GM12872 (cell line): ENCODE measurements at regions not wholly inside any gene's neighbourhood (a gene's known extent, or its start where the extent isn't known, plus 50 kb on each side); places are given as distances from the start of the nearest gene placed in this dataset.

Source experiments
- CTCF ChIP-seq: IDR thresholded peaks from 3 replicates; pipeline ENCODE4 v1.5.1; 2011; ENCODE audit warnings: low read depth, mild to moderate bottlenecking, low read length, moderate library complexity; ENCODE audit not compliant: insufficient read depth

GRCh38 chr5:86118542-86118941 is 499.2 kb upstream of the COX7C start:
- no peak for TF ChIP-seq CTCF

DNA sequence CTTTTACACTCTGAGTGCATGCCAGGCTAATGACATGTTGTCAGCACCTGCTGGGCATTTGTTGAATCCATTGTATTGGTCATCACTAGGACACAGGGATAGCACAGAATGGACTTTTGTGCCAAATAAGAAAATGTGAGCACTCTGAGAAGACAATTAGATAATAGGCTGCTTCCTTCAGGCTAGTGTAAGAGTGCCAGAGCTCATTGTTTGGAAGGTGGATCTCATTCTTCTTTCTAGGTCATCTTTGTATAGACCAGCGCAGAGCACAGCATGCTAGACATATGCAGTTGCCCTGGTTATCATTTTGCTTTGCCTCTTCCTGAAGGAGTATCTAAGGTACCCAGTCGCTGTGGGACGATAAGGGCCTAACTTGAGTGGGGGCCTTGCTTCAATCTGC is 493.4 kb upstream of the COX7C start:
- no peak for TF ChIP-seq CTCF

GRCh38 chr5:86125731-86126601 is 491.8 kb upstream of the COX7C start:
- TF ChIP-seq CTCF: no peak

- no peak for TF ChIP-seq CTCF
Observed at GRCh38 chr5:86127696-86128095, 490.0 kb upstream of the COX7C start.

DNA sequence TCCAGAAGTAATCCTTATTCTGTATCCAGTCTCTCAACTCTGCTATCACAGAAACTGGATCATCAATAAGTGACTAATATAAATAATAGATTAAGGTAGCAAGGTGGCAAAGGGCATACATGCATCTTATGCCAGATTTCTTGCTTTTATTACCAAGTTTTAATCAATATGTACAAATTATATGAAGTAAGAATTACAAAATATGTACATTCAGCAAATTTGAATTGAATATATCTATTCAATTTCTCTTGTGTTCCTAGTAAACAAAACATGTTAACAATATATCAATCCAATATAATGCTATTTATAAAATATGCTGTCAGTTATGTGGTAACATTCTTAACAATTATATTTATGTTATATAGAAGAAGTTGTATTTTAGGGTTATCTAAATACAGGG is 488.7 kb upstream of the COX7C start:
- TF ChIP-seq CTCF: no peak

DNA sequence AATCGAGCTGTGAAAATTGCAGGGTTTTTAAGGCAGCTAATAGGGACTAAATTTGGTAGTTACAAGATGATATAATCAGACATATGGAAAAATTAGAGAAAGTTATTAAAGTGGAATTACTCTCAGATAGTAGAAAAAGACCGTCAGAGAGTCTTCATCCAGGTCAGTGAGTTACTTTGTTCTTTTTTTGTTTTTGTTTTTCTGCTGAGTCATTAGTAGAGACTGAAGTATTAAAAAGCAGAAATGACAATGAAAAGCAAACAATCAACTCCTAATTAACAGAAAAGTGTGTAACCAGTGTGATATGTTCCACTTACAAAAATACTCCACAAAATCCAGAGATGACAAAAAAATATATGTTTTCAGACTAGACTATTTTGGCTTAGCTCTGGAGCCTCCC is 480.4 kb upstream of the COX7C start:
- no peak for TF ChIP-seq CTCF

GRCh38 chr5:86143837-86144236 is 473.9 kb upstream of the COX7C start:
- TF ChIP-seq CTCF: no peak
